ENCODE measurements at regions not wholly inside any gene's neighbourhood (a gene's known extent, or its start where the extent isn't known, plus 50 kb on each side); places are given as distances from the start of the nearest gene placed in this dataset.
A peak's percentile ranks its signal among the peaks of the same experiment; 100 is the strongest.
"Not testable (repeated sequence)": the region's sequence is repeated elsewhere in the genome, so short reads cannot be mapped to it uniquely, and the experiment has no call there.

- DNase-seq (ENCODE audit: low read depth): no peak
Observed at GRCh38 chr5:90338712-90339372, 70.7 kb downstream of the CETN3 start.

- no peak for DNase-seq (ENCODE audit: low read depth)
Observed at GRCh38 chr5:90337449-90338052, 72.0 kb downstream of the CETN3 start.

GRCh38 chr5:90336752-90337151, 72.8 kb downstream of the CETN3 start:
- DNase-seq (ENCODE audit: low read depth): no peak

GRCh38 chr5:90334741-90335140, 74.8 kb downstream of the CETN3 start:
- DNase-seq (ENCODE audit: low read depth): no peak

- no peak for DNase-seq (ENCODE audit: low read depth)
Observed at GRCh38 chr5:90329911-90330310, 79.6 kb downstream of the CETN3 start.

GRCh38 chr5:90326995-90327394, 82.6 kb downstream of the CETN3 start:
- DNase-seq (ENCODE audit: low read depth): no peak

- no peak for DNase-seq (ENCODE audit: low read depth)
Observed at GRCh38 chr5:90325093-90325492, 84.5 kb downstream of the CETN3 start.

GRCh38 chr5:90320348-90320747, 89.2 kb downstream of the CETN3 start:
- not testable (repeated sequence) for DNase-seq (ENCODE audit: low read depth)

- no peak for DNase-seq (ENCODE audit: low read depth)
Observed at GRCh38 chr5:90312027-90312426, 97.5 kb downstream of the CETN3 start.

GRCh38 chr5:90311401-90311800, 98.2 kb downstream of the CETN3 start:
- no peak for DNase-seq (ENCODE audit: low read depth)

- DNase-seq (ENCODE audit: low read depth): no peak
Observed at GRCh38 chr5:90308787-90309585, 100.6 kb downstream of the CETN3 start.

- no peak for DNase-seq (ENCODE audit: low read depth)
Observed at GRCh38 chr5:90307782-90308181, 101.8 kb downstream of the CETN3 start.

- no peak for DNase-seq (ENCODE audit: low read depth)
Observed at GRCh38 chr5:90307322-90307721, 102.2 kb downstream of the CETN3 start.

GRCh38 chr5:90306613-90307012, 102.9 kb downstream of the CETN3 start:
- DNase-seq (ENCODE audit: low read depth): no peak

GRCh38 chr5:90305041-90305720, 104.4 kb downstream of the CETN3 start:
- no peak for DNase-seq (ENCODE audit: low read depth)

GRCh38 chr5:90301248-90301647, 108.3 kb downstream of the CETN3 start:
- DNase-seq (ENCODE audit: low read depth): no peak

- no peak for DNase-seq (ENCODE audit: low read depth)
Observed at GRCh38 chr5:90297045-90297764, 112.4 kb downstream of the CETN3 start.

GRCh38 chr5:90294604-90295003, 115.0 kb downstream of the CETN3 start:
- DNase-seq (ENCODE audit: low read depth): no peak

- peak; percentile 15 for DNase-seq (ENCODE audit: low read depth)
Observed at GRCh38 chr5:90293931-90294330, 115.6 kb downstream of the CETN3 start.

- DNase-seq (ENCODE audit: low read depth): no peak
Observed at GRCh38 chr5:90290648-90291047, 118.9 kb downstream of the CETN3 start.

- no peak for DNase-seq (ENCODE audit: low read depth)
Observed at GRCh38 chr5:90289837-90290236, 119.7 kb downstream of the CETN3 start.

- DNase-seq (ENCODE audit: low read depth): no peak
Observed at GRCh38 chr5:90287036-90287435, 122.5 kb downstream of the CETN3 start.

Data from stromal cell of bone marrow (primary cell).